Kidney glomerular epithelial cell (primary cell): ENCODE measurements at regions not wholly inside any gene's neighbourhood (a gene's known extent, or its start where the extent isn't known, plus 50 kb on each side); places are given as distances from the start of the nearest gene placed in this dataset.

Experiments used
- DNase-seq: peaks from one replicate; lab custom pipeline; 2025; lab: John Stamatoyannopoulos, UW

- no peak for DNase-seq
Observed at GRCh38 chr5:18967637-18968036, 1020.4 kb downstream of the CDH18 start.

DNA sequence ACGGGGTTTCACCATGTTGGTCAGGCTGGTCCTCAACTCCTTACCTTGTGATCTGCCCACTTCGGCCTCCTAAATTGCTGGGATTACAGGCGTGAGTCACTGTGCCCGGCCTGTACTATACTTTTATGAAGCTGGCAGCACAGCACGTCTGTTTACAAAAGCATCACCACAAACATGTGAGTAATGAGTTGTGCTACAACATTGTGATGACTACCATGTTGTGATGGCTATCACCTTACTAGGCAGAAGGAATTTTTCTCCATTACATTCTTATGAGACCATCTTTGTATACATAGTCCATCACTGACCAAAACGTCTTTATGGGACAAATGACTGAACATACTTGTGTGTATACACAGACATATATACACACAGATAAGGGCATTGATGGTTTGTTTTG is 1019.0 kb downstream of the CDH18 start:
- no peak for DNase-seq

DNA sequence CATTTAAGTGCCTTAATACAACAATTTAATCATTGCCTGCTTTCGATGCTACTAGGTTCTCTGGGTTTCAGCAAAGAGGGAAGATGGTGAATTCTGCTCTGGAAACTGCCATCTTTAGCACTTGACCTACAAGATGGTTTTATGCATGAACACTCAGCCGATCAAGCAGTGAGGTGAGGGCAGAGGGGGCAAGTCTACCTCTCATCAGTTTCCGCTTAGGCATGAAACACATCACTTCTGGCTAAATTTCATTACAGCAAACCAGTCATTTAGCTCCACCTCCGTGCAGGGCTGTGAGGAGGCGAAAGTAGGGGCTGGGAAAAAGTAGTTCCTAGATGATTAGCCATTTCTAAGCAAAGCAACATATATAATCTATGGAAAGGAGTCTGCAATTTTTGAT is 1018.0 kb downstream of the CDH18 start:
- DNase-seq: no peak

- no peak for DNase-seq
Observed at GRCh38 chr5:18972177-18972576, 1015.8 kb downstream of the CDH18 start.

DNA sequence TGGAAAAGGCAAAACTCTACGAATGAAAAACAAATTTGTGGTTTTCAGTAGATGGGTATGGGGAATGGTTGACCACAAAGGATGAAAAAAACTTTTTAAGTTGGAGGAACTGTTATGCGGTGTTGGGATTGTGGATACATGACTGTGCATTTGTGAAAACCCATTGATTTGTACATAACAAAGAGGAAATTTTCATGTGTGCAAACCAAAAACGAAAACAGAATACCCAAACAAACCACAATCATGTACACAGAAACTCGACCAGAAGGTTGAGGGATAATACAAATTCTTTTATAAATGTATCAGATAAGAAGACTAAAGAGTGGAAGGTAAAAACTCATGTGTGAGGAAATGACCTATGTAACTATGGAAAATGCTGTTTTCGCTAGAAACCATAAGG is 1012.4 kb downstream of the CDH18 start:
- no peak for DNase-seq

DNA sequence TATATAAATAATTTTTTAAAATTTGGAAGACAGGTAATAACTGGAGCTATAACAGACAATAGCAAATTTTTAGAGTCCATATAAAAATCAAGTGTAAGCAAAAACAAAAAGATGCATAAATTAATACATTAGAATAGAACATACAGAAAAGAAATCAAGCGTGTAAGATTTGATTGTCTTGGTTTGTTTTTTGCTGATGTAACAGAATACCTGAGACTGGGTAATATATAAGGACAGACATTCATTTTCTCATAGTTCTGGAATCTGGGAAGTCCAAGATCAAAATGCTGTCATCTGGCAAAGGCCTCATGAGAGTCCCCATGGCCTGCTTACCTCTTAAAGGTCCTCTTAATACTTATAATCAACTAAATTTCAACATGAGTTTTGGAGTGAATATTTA is 1010.1 kb downstream of the CDH18 start:
- no peak for DNase-seq

DNA sequence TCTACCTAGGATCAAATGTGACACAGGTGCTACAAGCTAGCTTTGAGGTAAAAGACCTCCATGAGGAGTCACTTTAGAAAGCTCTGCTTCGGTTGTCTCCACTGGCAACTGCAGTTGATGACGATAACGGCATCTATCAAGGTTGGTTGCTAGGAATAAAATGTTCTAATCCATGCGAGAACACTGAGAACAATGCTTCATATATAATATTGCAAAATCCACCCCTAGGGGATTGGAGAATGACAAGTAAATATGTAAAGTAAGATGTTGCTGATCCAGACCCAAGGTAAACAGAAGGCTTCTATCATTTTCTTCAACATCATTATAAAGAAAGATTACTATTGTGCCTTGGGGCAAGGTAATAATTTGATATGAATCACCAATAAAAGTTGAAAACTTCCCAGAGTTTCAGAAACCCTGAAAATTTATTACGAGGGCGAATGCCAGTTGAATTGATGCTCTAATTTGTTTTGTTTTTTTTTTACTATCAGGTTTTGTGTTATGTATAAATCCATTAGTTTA is 1003.4 kb downstream of the CDH18 start:
- no peak for DNase-seq

DNA sequence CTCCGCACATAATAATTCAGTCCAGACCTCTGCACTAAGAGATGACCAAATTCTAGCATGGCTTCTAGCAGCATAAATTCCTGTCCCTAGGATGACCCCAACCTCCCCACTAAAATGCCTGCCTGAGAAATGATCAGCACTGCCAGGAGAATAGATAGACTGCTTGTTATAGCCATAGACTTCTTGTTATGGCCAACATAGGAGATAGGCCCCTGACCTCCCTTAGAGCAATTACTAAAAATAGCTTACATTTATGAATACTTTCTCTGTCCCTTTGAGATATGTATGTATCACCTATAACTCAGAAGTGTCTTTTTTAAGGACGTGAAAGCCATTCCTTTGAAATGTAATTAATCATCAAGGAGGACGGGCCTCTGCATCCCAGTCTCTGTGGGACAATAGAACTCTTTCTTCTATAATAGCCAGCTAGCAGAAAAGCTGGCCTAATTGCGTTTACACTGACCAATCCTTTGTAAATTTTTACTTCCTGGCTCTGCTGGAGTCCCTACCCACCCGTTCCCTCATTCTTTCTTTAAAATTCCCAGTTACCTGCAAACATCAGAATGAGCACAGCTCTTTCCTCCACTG is 1002.7 kb downstream of the CDH18 start:
- no peak for DNase-seq

GRCh38 chr5:18987101-18987500 is 1000.9 kb downstream of the CDH18 start:
- DNase-seq: no peak

GRCh38 chr5:18990852-18991251 is 997.1 kb downstream of the CDH18 start:
- no peak for DNase-seq

DNA sequence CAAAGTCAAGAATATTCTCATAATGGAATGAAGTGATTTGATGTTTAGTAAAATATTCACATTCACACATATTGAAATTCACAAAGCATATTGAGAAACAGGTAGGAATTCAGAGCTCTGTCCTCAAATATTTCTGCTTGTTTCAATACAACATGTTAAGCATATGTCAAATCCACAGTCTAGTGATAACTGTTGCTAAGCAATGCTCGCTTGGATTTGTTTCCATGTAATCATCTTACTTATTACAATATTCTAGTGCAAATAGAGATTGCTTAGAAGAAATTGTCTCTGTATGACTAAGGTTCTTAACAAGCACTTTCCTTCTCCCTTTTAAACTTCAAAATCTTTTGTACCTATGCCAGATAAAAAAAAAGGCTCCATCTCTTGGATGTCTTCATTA is 995.7 kb downstream of the CDH18 start:
- DNase-seq: no peak

DNA sequence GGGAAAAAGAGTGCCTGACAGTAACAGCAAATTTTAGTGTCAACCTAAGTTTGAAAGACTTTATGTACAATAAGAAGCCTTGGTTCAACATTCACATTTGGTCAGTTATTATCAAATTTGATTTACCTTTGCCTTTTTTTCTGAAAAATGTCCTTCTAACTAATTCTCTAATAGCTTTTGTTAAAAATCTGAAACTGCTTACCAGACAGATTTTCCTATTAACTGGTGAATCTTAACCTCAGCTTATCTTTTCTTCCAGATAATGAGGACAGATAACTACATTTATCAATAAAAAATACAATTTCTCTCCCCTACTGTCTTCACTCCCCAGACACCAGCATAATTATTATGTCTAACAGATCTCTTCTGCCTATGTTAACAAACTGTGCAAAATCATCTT is 988.5 kb downstream of the CDH18 start:
- DNase-seq: no peak

GRCh38 chr5:19001054-19001453 is 986.9 kb downstream of the CDH18 start:
- DNase-seq: no peak

GRCh38 chr5:19001539-19001938 is 986.5 kb downstream of the CDH18 start:
- no peak for DNase-seq

DNA sequence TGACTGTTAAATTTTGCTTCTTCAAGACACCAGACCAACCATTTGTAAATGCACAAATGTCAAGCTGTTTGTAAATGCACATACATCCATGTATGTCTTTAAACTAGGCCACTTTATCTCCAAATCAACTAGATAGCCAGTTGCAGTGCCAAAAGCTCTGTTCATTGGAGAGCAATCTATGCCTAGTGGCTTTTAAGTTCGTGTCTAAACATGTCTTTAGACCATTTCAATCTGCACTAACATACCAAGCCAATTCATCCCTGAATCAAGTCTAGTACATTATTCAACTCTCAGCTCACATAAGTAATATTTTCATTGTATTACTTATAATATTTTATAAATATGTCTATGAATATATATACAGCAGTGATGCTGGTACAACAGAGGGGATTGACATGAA is 985.9 kb downstream of the CDH18 start:
- no peak for DNase-seq

- DNase-seq: no peak
Observed at GRCh38 chr5:19018822-19019221, 969.2 kb downstream of the CDH18 start.

- DNase-seq: no peak
Observed at GRCh38 chr5:19031491-19031890, 956.5 kb downstream of the CDH18 start.

DNA sequence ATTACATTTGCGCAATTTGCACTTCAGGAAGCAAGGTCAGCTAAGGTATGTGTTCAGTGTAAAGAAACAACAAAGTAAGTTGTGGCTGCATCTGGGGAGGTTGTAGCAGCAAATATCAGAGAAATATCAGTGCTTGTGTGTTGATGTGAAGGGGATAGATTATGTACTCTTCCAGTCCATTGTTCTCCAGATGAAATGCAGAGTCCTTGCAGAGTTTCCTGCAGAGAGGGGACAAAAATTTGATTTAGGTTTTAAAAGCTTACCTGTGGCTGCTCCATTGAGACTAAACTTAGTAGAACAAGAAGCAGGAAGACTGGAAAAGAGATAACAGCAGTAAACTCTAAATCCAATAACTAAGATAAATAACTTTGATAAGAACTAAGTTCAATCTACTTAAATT is 952.2 kb downstream of the CDH18 start:
- no peak for DNase-seq

- no peak for DNase-seq
Observed at GRCh38 chr5:19042106-19042505, 945.9 kb downstream of the CDH18 start.

GRCh38 chr5:19044311-19044710 is 943.7 kb downstream of the CDH18 start:
- DNase-seq: no peak

DNA sequence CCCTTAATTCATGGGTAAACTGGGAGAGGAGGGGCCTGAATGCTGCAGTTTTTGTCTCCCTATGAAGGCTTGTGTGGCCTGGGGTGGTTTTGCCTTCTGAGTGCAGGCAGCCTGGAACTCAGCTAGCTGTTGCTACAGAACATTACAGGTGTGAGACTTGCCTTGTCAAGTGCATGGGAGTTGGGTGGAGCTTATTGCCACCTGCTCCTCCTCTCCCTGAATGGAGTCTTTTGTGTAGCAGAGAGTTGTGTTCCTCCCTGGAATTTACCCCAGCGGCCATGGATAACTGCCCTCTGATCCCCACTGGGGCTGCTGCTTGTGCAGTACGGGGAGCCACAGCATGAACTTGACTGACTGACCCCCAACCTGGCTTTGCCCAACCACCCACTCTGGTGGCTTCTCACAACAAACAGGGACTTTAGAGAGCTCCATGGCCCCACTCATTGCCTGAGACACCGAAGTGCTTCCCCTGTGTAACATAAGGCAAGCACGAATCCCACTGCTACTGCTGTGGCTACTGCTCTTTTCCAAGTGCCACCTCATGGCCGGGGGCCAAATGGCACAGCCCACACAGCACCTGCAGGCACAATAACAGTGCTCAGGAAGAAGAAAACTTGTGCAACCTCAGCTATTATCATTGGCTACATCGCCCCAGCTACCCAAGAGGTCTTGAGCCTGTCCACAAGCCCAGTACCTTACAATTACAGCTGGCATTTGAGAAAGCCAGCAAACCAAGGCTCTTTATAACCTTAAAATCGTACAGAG is 942.9 kb downstream of the CDH18 start:
- DNase-seq: no peak

GRCh38 chr5:19047277-19047676 is 940.7 kb downstream of the CDH18 start:
- no peak for DNase-seq

DNA sequence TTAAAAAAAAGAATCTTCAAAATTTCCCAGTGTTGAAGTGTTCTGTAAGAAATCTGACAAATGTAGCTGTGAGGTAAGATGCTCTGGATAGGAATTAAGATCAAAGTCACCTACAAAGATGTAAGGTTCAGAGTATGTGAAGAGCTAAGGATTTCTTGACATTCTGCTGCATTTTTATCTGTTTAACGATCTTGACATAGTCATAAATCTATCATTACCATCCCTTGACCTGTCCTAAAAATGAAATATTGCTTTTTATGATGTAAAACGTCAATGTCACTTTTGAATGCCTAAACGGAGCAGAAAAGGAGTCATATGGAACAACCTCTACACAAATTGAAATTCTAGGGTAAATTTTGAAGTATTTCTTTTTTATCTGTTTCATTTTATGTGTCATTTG is 939.3 kb downstream of the CDH18 start:
- DNase-seq: no peak

GRCh38 chr5:19058216-19058615 is 929.8 kb downstream of the CDH18 start:
- no peak for DNase-seq
